ENCODE measurements at regions not wholly inside any gene's neighbourhood (a gene's known extent, or its start where the extent isn't known, plus 50 kb on each side); places are given as distances from the start of the nearest gene placed in this dataset.

DNA sequence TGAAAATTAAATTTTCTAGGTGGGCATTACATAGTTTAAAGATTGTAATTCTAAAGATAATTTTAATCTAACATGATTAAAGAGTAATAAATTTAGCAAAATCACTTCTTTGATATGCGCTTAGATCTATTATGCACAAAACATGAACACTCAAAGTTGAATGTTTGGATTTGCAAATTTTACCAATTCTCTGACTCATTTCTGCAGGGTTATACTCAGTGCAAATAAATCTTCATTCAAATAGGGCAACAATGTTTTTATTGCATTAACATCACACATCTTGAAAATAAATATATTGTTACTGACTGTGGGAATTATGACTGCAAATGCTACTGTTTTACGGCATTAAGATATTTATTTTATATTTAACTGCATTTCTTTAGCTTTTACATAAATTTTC, 110.7 kb downstream of the OGFRL1 start:
- DNase-seq = no peak

DNA sequence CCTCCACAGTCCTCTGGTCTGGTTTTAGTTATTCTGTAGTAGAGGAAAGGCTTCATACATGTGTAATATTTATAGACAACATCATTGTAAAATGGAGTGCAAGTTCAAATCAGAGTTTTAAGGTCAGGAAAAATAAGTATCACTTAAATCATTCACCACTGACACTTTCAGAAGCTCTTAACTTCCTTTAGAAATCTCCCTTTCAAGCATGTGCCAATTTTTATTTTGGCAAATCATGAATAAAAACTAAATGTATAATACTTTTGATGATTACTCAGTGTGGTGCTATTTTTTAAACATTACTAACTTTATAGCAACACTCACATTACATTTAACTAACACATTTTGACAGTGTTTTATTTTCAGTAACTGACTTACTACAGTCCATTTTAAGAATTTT, 112.2 kb downstream of the OGFRL1 start:
- DNase-seq = no peak

DNA sequence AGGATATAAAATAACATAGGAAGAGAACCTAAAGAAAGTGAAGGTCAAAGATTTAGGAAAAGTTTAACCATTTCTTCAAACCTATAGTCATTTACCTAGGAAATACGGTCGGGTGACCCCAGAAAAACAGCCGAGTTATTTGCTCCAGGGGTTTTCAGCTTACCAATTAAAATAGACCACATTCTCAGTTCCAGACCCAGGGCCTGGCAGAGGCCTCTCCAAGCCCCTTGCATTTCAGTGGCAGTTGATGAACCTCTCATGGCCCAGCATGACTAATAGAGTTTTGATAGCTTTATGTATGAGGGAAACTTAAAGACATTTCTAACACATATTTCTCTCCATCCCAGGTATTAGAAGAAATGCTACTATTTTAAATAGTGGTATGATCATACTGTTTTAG, 113.5 kb downstream of the OGFRL1 start:
- no peak for DNase-seq

DNA sequence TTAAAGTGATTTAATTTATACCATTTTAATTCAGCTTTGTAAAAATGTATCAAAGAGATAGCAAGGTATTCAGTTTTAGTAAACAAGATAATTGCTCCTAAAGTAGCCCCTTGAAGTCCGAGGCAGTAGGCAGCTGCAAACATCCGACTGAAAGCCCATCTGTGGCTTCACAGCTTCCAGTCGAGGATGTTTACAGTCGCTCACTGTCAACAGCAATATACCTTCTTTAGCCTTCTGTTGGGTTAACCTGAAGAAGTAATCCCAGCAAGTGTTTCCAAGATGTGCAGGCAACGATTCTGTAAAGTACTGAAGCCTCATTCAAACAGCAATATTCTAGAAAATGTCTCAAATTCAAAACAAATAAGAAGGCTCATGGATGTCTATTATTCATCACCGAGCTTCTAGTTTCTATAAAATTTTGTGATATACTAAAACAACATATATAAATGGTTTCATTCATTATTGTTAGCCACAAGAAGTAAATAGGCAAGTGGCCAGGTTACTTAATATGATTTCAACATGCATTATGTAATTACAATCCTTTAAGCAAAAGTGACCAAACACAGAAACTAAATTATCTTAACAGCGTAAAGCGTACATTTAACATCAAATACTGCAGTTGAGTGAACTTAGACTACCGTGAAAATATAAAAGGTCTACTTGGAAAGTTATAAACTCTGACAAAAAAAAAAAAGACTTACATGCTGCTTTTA, 115.0 kb downstream of the OGFRL1 start:
- DNase-seq = no peak

DNA sequence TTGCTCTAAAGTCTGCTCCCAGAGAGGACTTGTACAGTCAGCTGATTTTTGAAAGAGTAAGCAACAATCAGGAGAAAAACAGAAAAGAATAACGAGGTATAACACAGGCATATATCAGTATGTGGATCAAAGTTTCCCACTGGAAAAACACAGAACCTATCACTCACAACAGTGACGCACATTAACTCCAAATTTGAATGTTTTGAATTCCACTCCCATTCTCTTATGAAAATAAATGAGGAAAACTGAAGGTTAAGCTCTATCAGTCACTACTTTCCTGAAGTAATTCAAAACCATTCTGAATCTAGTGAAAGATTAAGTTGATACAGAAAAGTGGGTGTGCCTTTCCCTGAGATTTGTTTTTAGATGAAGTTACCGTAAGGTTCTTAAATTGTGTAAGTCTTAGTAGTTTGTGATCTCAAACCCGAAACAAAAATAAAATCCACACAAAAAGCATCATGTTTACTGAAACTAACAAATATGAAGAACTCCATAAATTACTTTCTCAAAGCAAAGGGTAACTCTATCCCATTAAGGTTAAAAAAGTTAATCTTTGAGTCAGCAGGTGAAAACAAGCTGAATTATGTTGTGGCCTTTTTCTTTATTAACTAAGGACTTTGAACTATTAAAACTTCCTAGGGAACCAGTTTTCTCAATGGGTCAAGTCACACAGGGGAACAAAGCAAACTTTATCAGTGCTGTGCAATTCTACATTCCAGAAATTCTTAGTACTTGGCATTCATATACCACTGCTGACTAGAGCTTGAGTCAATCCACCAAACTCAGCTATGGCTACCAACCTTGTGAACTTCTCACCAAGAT, 115.7 kb downstream of the OGFRL1 start:
- DNase-seq = no peak

DNA sequence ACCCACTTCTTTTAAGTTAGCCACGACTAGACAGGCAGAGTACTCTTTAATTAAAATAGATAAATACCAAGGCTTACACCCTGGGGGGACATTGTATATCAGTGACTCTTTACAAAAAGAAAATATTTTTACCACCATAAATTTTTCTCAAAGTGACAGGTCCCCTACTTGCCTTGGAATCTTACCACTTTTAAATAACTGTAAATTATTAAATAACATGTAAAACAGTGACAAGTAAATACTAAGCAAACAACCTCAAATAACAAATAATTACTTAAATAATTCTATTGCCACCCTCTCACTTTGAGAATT, 116.3 kb downstream of the OGFRL1 start:
- no peak for DNase-seq

DNA sequence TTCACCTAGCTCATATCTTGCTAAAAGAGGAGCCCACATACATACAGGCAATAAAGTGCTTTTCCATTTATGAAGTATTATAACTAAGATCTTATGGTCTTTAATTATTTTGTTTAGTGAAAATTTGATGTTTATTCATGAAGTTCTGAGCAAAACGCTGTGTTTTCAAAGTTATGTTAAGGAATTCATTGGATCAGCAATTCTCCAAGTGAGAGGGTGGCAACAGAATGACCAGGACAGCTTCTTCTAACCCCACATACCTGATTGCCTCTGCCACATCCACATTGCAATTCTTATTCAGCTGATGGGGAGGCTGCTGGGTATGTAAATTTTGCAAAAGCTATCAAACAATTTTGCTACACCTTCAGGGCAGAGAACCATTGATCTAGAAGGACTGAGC, 116.8 kb downstream of the OGFRL1 start:
- no peak for DNase-seq

DNA sequence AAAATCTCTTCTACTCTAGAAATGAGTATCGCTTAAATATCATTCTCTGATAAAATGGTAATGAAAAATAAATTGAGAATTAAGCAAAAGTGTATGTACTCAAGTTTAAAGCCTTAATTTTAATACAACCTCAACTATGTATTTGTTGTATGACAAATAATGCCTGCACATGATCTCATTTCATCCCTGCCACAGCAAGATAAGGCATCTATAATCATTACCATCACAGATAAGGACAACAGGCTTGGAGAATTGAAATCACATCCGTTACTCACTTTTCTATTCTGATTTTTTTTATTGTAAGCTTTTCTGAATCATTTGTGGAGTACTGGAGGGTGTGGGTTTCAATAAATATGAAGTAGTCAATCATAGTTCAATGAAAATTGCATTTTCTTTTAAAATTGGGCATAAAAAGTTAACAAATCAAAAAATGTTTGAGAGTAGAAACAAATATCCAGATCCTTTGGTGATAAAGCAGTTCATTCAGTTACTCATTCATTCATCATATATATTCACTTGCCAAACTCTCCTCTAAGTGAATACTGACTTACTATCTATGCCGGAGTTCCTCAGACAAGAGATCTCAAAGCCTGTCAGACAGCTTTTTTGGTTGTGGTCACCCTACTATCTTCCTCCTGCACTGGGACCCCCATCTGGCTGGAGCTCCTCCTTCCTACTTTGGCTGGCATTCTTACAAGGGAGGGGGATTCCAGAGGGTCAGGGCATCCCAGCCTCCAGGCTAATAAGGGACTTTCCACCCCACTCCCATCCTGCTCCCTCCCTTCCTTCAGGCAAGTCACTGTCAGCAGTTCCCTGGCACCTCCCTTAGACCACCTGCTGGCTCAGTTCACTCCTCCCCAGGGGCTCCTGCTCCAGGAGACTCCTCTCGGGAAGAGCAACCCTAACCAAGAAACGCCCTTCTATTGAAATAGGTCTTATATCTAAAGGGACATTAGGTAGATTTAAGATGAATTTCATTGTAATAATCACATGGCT, 118.6 kb downstream of the OGFRL1 start:
- no peak for DNase-seq

DNA sequence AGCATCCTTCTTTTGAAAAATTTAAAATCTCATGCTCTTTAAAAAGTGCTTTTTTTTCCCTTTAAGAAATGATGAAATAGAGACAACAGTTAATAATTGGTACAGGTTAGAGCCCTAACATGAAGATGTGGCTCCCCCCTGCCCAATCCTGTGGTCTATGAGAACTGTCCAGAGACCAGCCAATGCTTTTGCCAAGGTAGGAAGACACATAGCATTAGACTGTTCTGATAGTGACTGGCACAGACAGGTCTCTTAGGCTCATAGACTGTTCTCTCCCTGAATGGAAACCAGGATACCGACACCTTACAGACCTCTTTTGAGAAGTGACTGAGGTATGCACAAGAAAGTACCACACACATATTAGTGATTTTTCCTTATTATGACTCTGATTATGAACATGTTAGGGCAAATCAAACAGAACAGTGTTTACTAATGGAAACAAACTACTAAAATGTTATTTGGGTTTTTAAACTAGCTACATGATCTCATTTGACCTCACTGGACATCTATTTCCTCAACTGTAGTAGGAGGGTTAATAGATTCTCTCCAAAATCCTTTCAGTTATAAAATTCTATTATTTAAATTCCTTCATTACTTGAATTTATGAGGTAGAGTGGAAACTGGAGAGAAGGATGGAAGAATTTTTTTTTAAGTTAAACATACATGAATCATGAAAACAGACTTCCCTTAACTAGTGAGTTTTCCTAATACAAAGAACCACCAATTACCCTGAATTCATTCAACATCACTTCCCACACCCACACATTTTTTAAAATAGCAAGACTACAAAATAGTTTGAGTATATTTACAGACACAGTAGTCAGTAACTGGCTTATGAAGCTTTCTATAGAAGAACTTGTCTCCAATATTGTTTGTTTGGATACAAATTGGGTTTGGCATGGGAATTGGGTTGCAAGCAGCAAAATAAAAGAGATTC, 120.4 kb downstream of the OGFRL1 start:
- DNase-seq = no peak

DNA sequence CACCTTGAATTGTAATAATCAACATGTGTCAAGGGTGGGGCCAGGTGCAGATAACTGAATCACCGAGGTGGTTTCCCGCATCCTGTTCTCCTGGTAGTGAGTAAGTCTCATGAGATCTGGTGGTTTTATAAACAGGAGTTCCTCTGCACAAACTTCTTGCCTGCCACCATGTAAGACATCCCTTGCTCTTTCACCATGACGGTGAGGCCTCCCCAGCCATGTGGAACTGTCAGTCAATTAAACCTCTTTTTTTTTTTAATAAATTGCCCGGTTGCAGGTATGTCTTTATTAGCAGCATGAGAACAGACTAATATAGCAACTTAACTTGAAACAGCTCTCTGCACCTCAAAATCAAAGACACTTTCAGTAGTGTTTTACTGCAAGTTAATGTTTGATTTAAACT, 121.6 kb downstream of the OGFRL1 start:
- no peak for DNase-seq

DNA sequence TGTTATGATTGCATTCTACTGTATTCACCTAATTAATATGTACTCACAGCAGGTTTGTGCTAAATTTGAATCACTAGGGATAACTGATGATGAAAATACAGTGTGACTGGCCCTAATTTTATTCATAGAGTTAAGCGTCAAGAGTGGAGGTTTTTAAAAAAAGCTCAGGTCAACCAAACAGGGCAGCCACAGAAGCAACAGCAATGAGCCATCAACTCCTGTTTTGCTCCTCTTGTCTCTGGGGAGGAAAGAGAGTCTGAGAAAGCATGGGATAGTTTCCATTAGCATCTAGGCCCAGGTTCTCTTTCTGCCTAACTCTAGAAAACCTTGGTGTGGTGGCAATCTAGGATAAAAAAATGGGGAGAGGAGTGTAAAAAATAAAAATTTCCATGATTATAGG, 122.1 kb downstream of the OGFRL1 start:
- DNase-seq = no peak

DNA sequence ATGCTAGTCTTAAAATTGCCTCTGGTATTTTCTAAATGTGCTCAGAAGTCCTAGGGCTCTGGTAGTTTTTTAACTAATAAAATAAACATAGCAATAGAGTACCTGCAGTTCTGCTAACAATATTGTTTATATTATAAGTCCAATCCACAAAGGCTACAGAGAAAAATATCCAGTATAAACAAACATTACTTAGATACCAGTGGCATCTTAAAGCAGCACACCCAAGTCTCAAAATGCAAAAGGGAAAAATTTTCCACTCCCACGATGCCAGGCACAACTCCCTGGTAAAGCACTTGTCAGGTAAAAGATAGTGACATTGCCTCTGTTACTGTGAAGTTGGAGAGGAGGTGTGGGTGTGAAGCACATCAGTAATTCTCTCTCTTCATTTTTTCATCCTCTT, 123.3 kb downstream of the OGFRL1 start:
- no peak for DNase-seq

DNA sequence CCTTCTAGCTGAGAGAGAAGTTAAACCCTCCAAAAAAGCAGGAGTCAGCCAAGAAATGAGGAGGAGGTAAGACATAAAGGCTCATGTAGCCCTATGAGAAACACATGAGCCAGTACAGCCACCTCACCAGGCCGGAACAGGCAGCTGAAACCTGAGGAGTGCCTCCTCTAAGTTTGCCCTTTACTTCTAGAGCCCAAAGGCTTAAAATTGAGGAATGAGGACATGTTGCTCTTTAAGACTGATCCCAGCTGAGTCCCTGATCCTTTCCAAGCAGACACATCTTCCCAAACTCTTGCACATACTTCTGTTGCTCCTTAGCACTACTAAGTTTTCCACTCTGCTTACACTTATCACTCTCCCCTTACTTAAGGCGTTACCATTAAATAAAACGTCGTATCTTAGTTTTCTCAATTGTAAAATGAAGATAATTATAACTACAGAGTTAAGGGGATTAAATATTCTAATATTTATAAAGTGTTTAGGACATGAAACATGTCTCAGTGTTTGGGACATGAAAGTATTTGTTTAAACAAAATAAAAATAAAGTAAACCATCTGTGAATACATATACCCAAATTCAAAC, 124.0 kb downstream of the OGFRL1 start:
- no peak for DNase-seq

DNA sequence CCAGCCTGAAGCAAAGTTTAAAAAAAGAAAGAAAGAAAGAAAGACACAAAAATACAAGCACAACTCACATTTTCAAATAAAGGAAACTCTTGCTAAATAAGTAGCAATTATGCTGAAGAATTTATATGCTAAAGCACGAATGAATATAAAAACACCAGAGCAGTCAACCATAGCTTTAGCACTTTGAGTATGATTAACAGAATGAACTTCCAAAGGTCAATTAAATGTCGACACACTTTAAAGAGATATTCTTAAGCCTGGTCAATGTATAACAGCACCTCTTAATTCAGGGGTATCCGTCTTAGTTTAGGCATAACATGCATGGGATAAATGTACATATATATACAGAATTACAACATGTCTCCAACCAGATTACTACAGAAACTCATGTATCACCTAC, 125.9 kb downstream of the OGFRL1 start:
- no peak for DNase-seq

DNA sequence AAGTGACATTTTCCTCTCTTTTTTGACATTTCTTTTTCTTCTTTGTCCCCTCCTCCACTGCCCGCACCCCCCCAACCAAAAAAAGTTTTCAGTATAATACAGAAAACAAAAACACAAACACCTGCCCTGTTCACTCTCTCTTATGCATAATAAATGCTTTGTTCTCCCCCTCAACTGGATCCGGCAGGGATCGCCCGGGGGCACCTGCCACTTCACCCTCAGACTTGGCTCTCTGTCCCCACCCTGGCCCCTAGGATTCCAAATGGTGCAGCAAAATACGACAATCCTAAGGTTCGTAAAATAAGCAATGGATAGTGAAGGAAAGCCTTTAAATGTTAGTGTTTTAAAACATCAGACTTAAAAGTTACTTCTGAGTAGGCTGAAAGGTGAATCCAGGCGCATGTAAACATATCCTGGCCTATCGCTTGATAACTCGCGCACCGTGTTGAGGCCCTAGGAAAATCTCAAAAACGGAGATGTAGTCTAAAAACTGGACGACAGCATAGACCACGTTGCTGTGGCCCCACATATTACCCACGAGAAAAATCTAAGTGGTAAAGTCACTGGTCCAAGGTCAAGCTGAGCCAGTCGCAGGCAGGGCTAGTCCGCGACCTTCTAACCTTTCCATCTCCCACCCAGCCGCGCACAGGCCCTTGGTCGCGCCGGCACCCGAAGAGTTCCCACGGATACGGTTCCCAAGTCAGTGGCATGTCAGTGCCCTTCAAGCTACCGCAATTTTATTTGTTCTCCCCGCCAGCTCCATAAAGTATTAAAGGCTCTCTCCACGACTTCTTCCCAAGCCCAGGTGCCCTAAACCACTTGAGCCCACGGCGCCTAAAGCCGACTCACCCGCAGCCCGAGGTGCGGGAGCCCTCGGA, 130.8 kb downstream of the OGFRL1 start:
- no peak for DNase-seq

DNA sequence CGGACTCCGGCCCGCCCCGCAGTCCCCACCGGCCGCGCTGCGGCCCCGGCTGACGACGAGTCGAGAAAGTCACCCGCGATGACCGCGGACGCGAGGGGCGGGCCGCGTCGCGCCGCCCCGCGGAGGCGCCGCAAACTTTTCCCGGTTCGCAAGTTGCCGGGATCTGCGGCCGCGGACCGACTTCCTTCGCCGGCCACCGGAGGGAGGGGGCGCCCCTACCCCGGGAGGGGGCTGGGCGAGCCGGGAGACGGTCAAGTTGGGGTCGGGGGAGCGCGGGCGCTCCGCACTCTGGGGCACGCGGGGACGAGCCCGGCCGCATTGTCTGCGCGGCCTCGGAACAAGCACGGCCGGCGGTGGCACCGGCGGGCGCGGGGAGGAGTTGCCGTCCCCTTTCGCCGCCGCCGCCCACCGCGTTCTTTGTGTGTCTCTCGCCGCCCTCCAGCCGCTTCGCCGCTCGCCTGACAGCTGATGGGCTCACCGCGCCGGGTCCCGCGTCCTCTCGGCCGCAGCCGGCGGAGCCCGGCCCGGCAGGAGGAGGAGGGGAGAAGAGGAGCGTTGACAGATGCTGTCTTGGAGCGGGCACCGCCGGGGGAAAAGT, 131.6 kb downstream of the OGFRL1 start:
- DNase-seq = no peak

DNA sequence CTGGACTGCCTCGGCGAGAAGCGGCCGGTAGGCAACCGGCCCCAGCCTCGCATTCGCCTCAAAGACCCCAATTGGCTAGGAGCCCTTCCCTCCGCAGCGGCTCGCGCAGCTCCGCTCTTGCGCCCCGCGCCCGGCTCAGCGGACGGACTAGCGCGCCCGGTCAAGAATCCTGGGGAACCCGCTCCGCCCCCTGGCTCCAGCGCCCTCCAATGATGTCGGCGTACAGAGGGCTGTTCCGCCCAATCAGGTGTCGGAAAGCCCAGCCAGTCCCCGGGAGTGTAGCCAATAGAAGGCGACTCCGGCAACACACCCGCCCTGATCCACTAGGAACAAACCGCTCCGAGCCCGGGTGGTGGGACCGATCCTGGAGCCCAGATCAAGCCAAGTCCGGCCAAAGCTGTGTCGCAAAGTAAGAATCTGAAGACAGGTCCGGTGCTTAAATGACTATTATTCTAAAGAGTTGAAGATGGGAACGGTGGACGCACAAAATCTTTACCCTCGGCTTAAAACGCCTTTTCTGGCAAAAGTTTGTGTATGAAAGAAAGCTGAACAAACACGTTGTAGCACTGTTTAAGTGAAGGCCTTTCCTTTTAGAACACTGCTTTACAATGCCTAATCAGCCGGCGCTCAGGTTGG, 132.2 kb downstream of the OGFRL1 start:
- no peak for DNase-seq

DNA sequence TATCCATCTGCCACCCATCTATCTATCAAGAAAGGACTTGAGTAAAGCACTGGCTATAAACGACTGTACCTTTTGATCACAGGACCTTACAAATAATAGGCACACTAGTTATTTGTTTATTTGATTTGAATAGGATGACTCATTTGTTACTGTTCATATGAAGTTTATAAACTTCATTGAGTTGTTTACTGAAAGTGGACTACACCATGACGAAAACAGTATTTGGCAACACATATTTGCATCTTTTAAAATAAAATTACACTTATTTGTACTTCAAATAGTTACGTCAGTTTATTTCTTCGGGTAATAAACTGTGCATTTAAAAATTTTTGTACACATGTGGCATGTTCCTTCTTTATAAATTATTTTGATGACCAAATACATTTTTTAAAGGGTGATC, 133.0 kb downstream of the OGFRL1 start:
- DNase-seq = no peak

DNA sequence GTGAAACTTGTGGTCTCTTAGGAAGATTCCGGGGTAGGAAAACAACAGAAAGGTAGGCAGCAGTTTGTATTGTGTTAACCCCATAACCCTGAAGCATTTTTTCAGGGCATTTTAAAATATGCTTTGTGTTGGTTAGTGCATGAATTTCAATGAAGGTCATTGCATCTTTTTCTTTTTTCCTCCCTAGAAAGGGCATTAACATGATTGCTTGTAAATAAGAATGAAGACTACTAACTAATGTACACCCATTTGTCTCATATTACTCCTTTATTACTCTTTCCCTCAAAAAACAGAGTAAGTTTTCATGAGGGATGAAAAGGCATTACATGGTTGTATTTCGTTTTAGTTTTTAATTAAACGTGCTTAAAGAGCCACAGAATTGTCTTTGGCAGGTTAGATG, 141.4 kb downstream of the OGFRL1 start:
- no peak for DNase-seq

DNA sequence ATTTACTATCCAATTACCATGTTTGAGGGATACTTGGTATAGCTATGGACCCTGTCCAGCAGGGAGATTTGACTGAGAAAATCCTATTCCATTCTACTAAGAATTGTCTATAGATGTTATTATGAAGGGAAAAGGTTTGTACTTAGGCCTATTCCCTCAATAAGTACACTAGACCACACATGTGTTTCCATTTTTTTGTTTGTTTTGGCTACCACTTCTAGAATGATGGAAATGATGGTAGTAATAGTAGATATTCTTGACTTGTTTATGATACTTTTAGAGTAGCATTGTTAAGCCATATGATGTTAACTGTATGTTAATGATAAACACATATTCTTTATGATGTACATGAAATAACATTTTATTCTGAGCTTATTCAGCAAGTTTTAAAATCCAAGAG, 144.8 kb downstream of the OGFRL1 start:
- no peak for DNase-seq
